ACC112 (cell line): ENCODE measurements at regions not wholly inside any gene's neighbourhood (a gene's known extent, or its start where the extent isn't known, plus 50 kb on each side); places are given as distances from the start of the nearest gene placed in this dataset.

Experiments
- H2AFZ ChIP-seq: fragments of 200-600 bp; sonication (generic); one replicate; pipeline ENCODE4 v1.6.0; 2017; ENCODE audit warnings: antibody characterized with exemption, low read length; ENCODE audit not compliant: unreplicated experiment
- H3K27ac ChIP-seq: fragments of 200-600 bp; sonication (generic); 2 replicates; pipeline ENCODE4 v1.5.1; 2014; ENCODE audit warnings: low read depth, mild to moderate bottlenecking, antibody characterized with exemption, low read length, moderate library complexity
- H3K27me3 ChIP-seq: fragments of 200-600 bp; sonication (generic); 2 replicates; pipeline ENCODE4 v1.6.1; 2014; ENCODE audit warnings: mild to moderate bottlenecking, antibody characterized with exemption, low read length, moderate library complexity, mixed read lengths; ENCODE audit not compliant: insufficient read depth
- H3K36me3 ChIP-seq: fragments of 200-600 bp; sonication (generic); 2 replicates; pipeline ENCODE4 v1.6.1; 2016; ENCODE audit warnings: mild to moderate bottlenecking, antibody characterized with exemption, low read length, moderate library complexity, mixed read lengths; ENCODE audit not compliant: insufficient read depth
- H3K4me1 ChIP-seq: fragments of 200-600 bp; sonication (generic); one replicate; pipeline ENCODE4 v1.6.1; 2016; ENCODE audit warnings: low read length, mixed read lengths; ENCODE audit not compliant: insufficient read depth, unreplicated experiment, control insufficient read depth
- H3K4me3 ChIP-seq: fragments of 200-600 bp; sonication (generic); 2 replicates; pipeline ENCODE4 v1.5.1; 2014; ENCODE audit warnings: mild to moderate bottlenecking, low read depth, low read length
- H3K79me2 ChIP-seq: fragments of 200-600 bp; sonication (generic); one replicate; pipeline ENCODE4 v1.6.0; 2016; ENCODE audit warnings: low read length; ENCODE audit not compliant: control insufficient read depth, unreplicated experiment, insufficient read depth

- no peaks in the 10 kb centered on the region for H3K4me1 ChIP-seq
- no peaks in the 10 kb centered on the region for H3K36me3 ChIP-seq
- no peak overlapping the region for H3K4me3 ChIP-seq
- no peaks in the 10 kb centered on the region for H3K27me3 ChIP-seq
- H3K27ac ChIP-seq = no peak overlapping the region
- no peak overlapping the region for H2AFZ ChIP-seq
- no peaks in the 10 kb centered on the region for H3K79me2 ChIP-seq
These were observed 415.5 kb upstream of the FAT1 start for GRCh38 chr4:187139141-187139540.

GRCh38 chr4:187141101-187141500 is 417.4 kb upstream of the FAT1 start:
- no peaks in the 10 kb centered on the region for H3K79me2 ChIP-seq
- no peak overlapping the region for H3K4me3 ChIP-seq
- H3K4me1 ChIP-seq = no peaks in the 10 kb centered on the region
- no peaks in the 10 kb centered on the region for H3K36me3 ChIP-seq
- no peak overlapping the region for H2AFZ ChIP-seq
- no peaks in the 10 kb centered on the region for H3K27me3 ChIP-seq
- H3K27ac ChIP-seq = no peak overlapping the region

- Histone ChIP-seq H3K4me3 (no peak overlapping the region), H3K27me3 (no peaks in the 10 kb centered on the region), H3K27ac (no peak overlapping the region), H3K36me3 (no peaks in the 10 kb centered on the region), H2AFZ (no peak overlapping the region), H3K4me1 (no peaks in the 10 kb centered on the region), H3K79me2 (no peaks in the 10 kb centered on the region)
These were observed 425.7 kb upstream of the FAT1 start for GRCh38 chr4:187149229-187149945.

- Histone ChIP-seq H3K79me2 (no peaks in the 10 kb centered on the region), H3K4me1 (no peaks in the 10 kb centered on the region), H3K27ac (no peak overlapping the region), H3K36me3 (no peaks in the 10 kb centered on the region), H3K4me3 (no peak overlapping the region), H2AFZ (no peak overlapping the region), H3K27me3 (no peaks in the 10 kb centered on the region)
These were observed 433.8 kb upstream of the FAT1 start for GRCh38 chr4:187157380-187157958.

GRCh38 chr4:187158003-187158402 is 434.3 kb upstream of the FAT1 start:
- H3K4me1 ChIP-seq = no peaks in the 10 kb centered on the region
- no peak overlapping the region for H2AFZ ChIP-seq
- H3K27me3 ChIP-seq = no peaks in the 10 kb centered on the region
- no peak overlapping the region for H3K4me3 ChIP-seq
- H3K36me3 ChIP-seq = no peaks in the 10 kb centered on the region
- H3K27ac ChIP-seq = no peak overlapping the region
- H3K79me2 ChIP-seq = no peaks in the 10 kb centered on the region

GRCh38 chr4:187160486-187160885 is 436.8 kb upstream of the FAT1 start:
- H3K27ac ChIP-seq = no peak overlapping the region

GRCh38 chr4:187166886-187167512 is 443.3 kb upstream of the FAT1 start:
- H3K4me1 ChIP-seq = no peaks in the 10 kb centered on the region
- H2AFZ ChIP-seq = no peak overlapping the region
- H3K4me3 ChIP-seq = no peak overlapping the region
- no peaks in the 10 kb centered on the region for H3K79me2 ChIP-seq
- no peak overlapping the region for H3K27ac ChIP-seq
- no peaks in the 10 kb centered on the region for H3K27me3 ChIP-seq
- H3K36me3 ChIP-seq = no peaks in the 10 kb centered on the region

More at GRCh38 chr4:187160486-187160885, 436.8 kb upstream of the FAT1 start:
- Histone ChIP-seq H3K4me1 (no peaks in the 10 kb centered on the region), H3K36me3 (no peaks in the 10 kb centered on the region), H3K4me3 (no peak overlapping the region), H3K79me2 (no peaks in the 10 kb centered on the region), H2AFZ (no peak overlapping the region), H3K27me3 (no peaks in the 10 kb centered on the region)

- no peak overlapping the region for H2AFZ ChIP-seq
- no peaks in the 10 kb centered on the region for H3K36me3 ChIP-seq
- no peaks in the 10 kb centered on the region for H3K4me1 ChIP-seq
- H3K4me3 ChIP-seq = no peak overlapping the region; the same call in 1 of the 2 replicates
- peak overlapping the region; percentile 28; the same call in 1 of the 2 replicates for H3K27ac ChIP-seq
- H3K79me2 ChIP-seq = no peaks in the 10 kb centered on the region
- H3K27me3 ChIP-seq = no peaks in the 10 kb centered on the region
These were observed 448.2 kb upstream of the FAT1 start for GRCh38 chr4:187171706-187172339.

- H3K27me3 ChIP-seq = no peaks in the 10 kb centered on the region
- no peak overlapping the region; the same call in 1 of the 2 replicates for H3K4me3 ChIP-seq
- H3K79me2 ChIP-seq = no peaks in the 10 kb centered on the region
- H3K27ac ChIP-seq = peak overlapping the region; percentile 28; the same call in 1 of the 2 replicates
- no peaks in the 10 kb centered on the region for H3K36me3 ChIP-seq
- no peaks in the 10 kb centered on the region for H3K4me1 ChIP-seq
- no peak overlapping the region for H2AFZ ChIP-seq
These were observed 448.7 kb upstream of the FAT1 start for GRCh38 chr4:187172340-187172761.

GRCh38 chr4:187174749-187175148 is 451.1 kb upstream of the FAT1 start:
- Histone ChIP-seq H3K27me3 (0 out of 2 replicates have a peak, but pooled peaks cover 4% of the 10 kb centered on the region), H3K4me1 (no peaks in the 10 kb centered on the region), H3K79me2 (no peaks in the 10 kb centered on the region), H3K27ac (no peak overlapping the region), H3K4me3 (no peak overlapping the region), H3K36me3 (no peaks in the 10 kb centered on the region), H2AFZ (no peak overlapping the region)
